Osteocyte (in vitro differentiated cells): ENCODE measurements at regions not wholly inside any gene's neighbourhood (a gene's known extent, or its start where the extent isn't known, plus 50 kb on each side); places are given as distances from the start of the nearest gene placed in this dataset.

Experiments
- DNase-seq: peaks from one replicate; pipeline ENCODE4 v3.0.0; 2021; ENCODE audit warnings: mixed read lengths; ENCODE audit not compliant: unreplicated experiment; ENCODE audit errors: extremely low spot score
- H3K27ac Mint-ChIP-seq: one replicate; pipeline ENCODE4 v1.8.0; 2021; ENCODE audit warnings: mild to moderate bottlenecking, mixed read lengths; ENCODE audit not compliant: unreplicated experiment
- H3K27me3 Mint-ChIP-seq: one replicate; pipeline ENCODE4 v1.8.0; 2021; ENCODE audit warnings: mixed read lengths; ENCODE audit not compliant: unreplicated experiment
- H3K36me3 Mint-ChIP-seq: one replicate; pipeline ENCODE4 v1.8.0; 2021; ENCODE audit warnings: mixed read lengths; ENCODE audit not compliant: unreplicated experiment
- H3K4me1 Mint-ChIP-seq: one replicate; pipeline ENCODE4 v1.8.0; 2021; ENCODE audit warnings: mixed read lengths; ENCODE audit not compliant: unreplicated experiment
- H3K4me3 Mint-ChIP-seq: one replicate; pipeline ENCODE4 v1.8.0; 2021; ENCODE audit warnings: mild to moderate bottlenecking, moderate library complexity, mixed read lengths; ENCODE audit not compliant: unreplicated experiment
- H3K9me3 Mint-ChIP-seq: one replicate; pipeline ENCODE4 v1.8.0; 2021; ENCODE audit warnings: mixed read lengths; ENCODE audit not compliant: unreplicated experiment
- TF ChIP-seq, protein P1 (sequence below): fragments of 200-600 bp; sonication (generic); IDR thresholded peaks from 2 replicates; pipeline ENCODE4 v1.5.0; 2021; ENCODE audit warnings: antibody characterized with exemption, mild to moderate bottlenecking, moderate library complexity

GRCh38 chr15:88749699-88750098 is 53.5 kb upstream of the ACAN start:
- TF ChIP-seq, protein P1, sequence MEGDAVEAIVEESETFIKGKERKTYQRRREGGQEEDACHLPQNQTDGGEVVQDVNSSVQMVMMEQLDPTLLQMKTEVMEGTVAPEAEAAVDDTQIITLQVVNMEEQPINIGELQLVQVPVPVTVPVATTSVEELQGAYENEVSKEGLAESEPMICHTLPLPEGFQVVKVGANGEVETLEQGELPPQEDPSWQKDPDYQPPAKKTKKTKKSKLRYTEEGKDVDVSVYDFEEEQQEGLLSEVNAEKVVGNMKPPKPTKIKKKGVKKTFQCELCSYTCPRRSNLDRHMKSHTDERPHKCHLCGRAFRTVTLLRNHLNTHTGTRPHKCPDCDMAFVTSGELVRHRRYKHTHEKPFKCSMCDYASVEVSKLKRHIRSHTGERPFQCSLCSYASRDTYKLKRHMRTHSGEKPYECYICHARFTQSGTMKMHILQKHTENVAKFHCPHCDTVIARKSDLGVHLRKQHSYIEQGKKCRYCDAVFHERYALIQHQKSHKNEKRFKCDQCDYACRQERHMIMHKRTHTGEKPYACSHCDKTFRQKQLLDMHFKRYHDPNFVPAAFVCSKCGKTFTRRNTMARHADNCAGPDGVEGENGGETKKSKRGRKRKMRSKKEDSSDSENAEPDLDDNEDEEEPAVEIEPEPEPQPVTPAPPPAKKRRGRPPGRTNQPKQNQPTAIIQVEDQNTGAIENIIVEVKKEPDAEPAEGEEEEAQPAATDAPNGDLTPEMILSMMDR = no peak
- no peak overlapping the region for H3K4me3 Mint-ChIP-seq
- peaks cover 5% of the 10 kb centered on the region for H3K9me3 Mint-ChIP-seq
- peaks cover 33% of the 10 kb centered on the region for H3K27me3 Mint-ChIP-seq
- H3K36me3 Mint-ChIP-seq = no peaks in the 10 kb centered on the region
- no peak for DNase-seq
- H3K4me1 Mint-ChIP-seq = peaks cover 26% of the 10 kb centered on the region
- no peak overlapping the region for H3K27ac Mint-ChIP-seq

- TF ChIP-seq, protein P1 = no peak
- H3K4me3 Mint-ChIP-seq = no peak overlapping the region
- peaks cover 5% of the 10 kb centered on the region for H3K4me1 Mint-ChIP-seq
- no peaks in the 10 kb centered on the region for H3K36me3 Mint-ChIP-seq
- H3K27ac Mint-ChIP-seq = no peak overlapping the region
- H3K9me3 Mint-ChIP-seq = peaks cover 5% of the 10 kb centered on the region
- no peak for DNase-seq
- H3K27me3 Mint-ChIP-seq = peaks cover 40% of the 10 kb centered on the region
Measured at GRCh38 chr15:88752501-88752900, 50.7 kb upstream of the ACAN start.

GRCh38 chr15:88752951-88753350 is 50.3 kb upstream of the ACAN start:
- no peak for DNase-seq
- H3K4me1 Mint-ChIP-seq = peaks cover 5% of the 10 kb centered on the region
- H3K36me3 Mint-ChIP-seq = no peaks in the 10 kb centered on the region
- H3K27ac Mint-ChIP-seq = no peak overlapping the region
- H3K4me3 Mint-ChIP-seq = no peak overlapping the region
- peaks cover 40% of the 10 kb centered on the region for H3K27me3 Mint-ChIP-seq
- peaks cover 5% of the 10 kb centered on the region for H3K9me3 Mint-ChIP-seq
- TF ChIP-seq, protein P1 = no peak
